ENCODE measurements at regions not wholly inside any gene's neighbourhood (a gene's known extent, or its start where the extent isn't known, plus 50 kb on each side); places are given as distances from the start of the nearest gene placed in this dataset.

- no peaks in the 10 kb centered on the region for H3K27me3 ChIP-seq (ENCODE audit: insufficient read depth, low read length)
- no peak overlapping the region for H3K27ac ChIP-seq (ENCODE audit: low read length)
- H3K4me1 ChIP-seq (ENCODE audit: insufficient read depth, low read length) = peaks cover 17% of the 10 kb centered on the region; the same call in 1 of the 2 replicates
- H3K36me3 ChIP-seq (ENCODE audit: insufficient read depth, low read depth, low read length) = no peaks in the 10 kb centered on the region
- no peak overlapping the region for H3K9ac ChIP-seq (ENCODE audit: low read depth, low read length)
- no peak overlapping the region for H3K4me3 ChIP-seq (ENCODE audit: low read length)
- no peaks in the 10 kb centered on the region for H3K9me3 ChIP-seq (ENCODE audit: insufficient read depth, low read depth, low read length)
Measured at GRCh38 chr1:163440090-163440489, 118.3 kb downstream of the NUF2 start.

GRCh38 chr1:163442231-163442879 is 120.6 kb downstream of the NUF2 start:
- Histone ChIP-seq H3K9me3 (ENCODE audit: insufficient read depth, low read depth, low read length) (no peaks in the 10 kb centered on the region), H3K4me1 (ENCODE audit: insufficient read depth, low read length) (peaks cover 17% of the 10 kb centered on the region; the same call in 1 of the 2 replicates), H3K4me3 (ENCODE audit: low read length) (no peak overlapping the region), H3K27me3 (ENCODE audit: insufficient read depth, low read length) (no peaks in the 10 kb centered on the region), H3K9ac (ENCODE audit: low read depth, low read length) (no peak overlapping the region), H3K27ac (ENCODE audit: low read length) (no peak overlapping the region), H3K36me3 (ENCODE audit: insufficient read depth, low read depth, low read length) (no peaks in the 10 kb centered on the region)

DNA sequence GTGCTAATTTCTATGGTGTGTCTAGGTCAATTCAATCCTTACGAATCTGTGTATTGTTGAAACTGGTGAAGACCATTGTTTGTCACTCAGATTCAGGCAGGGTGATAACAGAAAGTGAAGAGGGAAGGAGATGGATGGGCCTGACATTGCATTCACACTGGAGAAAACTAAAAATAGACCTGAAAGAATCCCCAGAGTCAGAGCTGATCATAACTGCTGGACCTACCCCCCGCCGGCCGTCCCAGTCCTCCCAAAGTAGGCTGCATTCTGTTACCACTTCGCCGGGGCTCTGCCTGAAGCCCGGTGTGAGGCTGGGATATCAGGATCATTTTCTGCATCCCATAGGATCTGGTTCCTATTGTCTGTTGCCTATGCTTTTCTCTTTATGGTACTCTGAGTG is 121.1 kb downstream of the NUF2 start:
- Histone ChIP-seq H3K36me3 (ENCODE audit: insufficient read depth, low read depth, low read length) (no peaks in the 10 kb centered on the region), H3K9ac (ENCODE audit: low read depth, low read length) (no peak overlapping the region), H3K4me1 (ENCODE audit: insufficient read depth, low read length) (peaks cover 17% of the 10 kb centered on the region; the same call in 1 of the 2 replicates), H3K4me3 (ENCODE audit: low read length) (no peak overlapping the region), H3K9me3 (ENCODE audit: insufficient read depth, low read depth, low read length) (no peaks in the 10 kb centered on the region), H3K27ac (ENCODE audit: low read length) (no peak overlapping the region), H3K27me3 (ENCODE audit: insufficient read depth, low read length) (no peaks in the 10 kb centered on the region)

DNA sequence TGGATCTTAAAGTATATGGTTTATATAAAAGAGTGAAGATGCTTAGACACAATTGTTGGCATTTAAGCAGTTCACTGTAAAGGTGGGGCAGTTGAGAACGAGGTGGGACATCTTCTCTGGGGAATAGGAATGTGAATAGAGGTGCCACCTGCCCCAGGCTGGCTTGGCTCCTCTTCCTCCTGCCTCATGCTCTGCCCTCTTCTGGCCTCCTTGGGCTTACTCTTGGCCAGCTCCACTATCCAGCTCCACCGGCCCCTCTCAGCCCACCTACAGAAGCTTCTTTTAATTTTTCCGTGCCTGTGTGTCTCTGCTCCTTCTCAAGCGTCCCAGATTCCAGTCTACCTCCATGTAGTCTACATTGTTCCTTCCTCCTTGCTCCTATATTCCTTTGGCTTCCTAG is 122.1 kb downstream of the NUF2 start:
- Histone ChIP-seq H3K9ac (ENCODE audit: low read depth, low read length) (no peak overlapping the region), H3K27ac (ENCODE audit: low read length) (no peak overlapping the region), H3K27me3 (ENCODE audit: insufficient read depth, low read length) (no peaks in the 10 kb centered on the region), H3K4me3 (ENCODE audit: low read length) (no peak overlapping the region), H3K4me1 (ENCODE audit: insufficient read depth, low read length) (peaks cover 17% of the 10 kb centered on the region; the same call in 1 of the 2 replicates), H3K9me3 (ENCODE audit: insufficient read depth, low read depth, low read length) (no peaks in the 10 kb centered on the region), H3K36me3 (ENCODE audit: insufficient read depth, low read depth, low read length) (no peaks in the 10 kb centered on the region)

- Histone ChIP-seq H3K4me1 (ENCODE audit: insufficient read depth, low read length) (peaks cover 17% of the 10 kb centered on the region; the same call in 1 of the 2 replicates), H3K4me3 (ENCODE audit: low read length) (no peak overlapping the region), H3K36me3 (ENCODE audit: insufficient read depth, low read depth, low read length) (no peaks in the 10 kb centered on the region), H3K9me3 (ENCODE audit: insufficient read depth, low read depth, low read length) (no peaks in the 10 kb centered on the region), H3K27ac (ENCODE audit: low read length) (no peak overlapping the region), H3K9ac (ENCODE audit: low read depth, low read length) (no peak overlapping the region), H3K27me3 (ENCODE audit: insufficient read depth, low read length) (no peaks in the 10 kb centered on the region)
Measured at GRCh38 chr1:163444665-163445064, 122.9 kb downstream of the NUF2 start.

- Histone ChIP-seq H3K36me3 (ENCODE audit: insufficient read depth, low read depth, low read length) (no peaks in the 10 kb centered on the region), H3K27me3 (ENCODE audit: insufficient read depth, low read length) (no peaks in the 10 kb centered on the region), H3K9ac (ENCODE audit: low read depth, low read length) (no peak overlapping the region), H3K27ac (ENCODE audit: low read length) (no peak overlapping the region), H3K9me3 (ENCODE audit: insufficient read depth, low read depth, low read length) (no peaks in the 10 kb centered on the region), H3K4me1 (ENCODE audit: insufficient read depth, low read length) (no peaks in the 10 kb centered on the region; the same call in 1 of the 2 replicates), H3K4me3 (ENCODE audit: low read length) (no peak overlapping the region)
Measured at GRCh38 chr1:163450986-163451385, 129.2 kb downstream of the NUF2 start.

GRCh38 chr1:163459539-163459938 is 137.8 kb downstream of the NUF2 start:
- Histone ChIP-seq H3K4me1 (ENCODE audit: insufficient read depth, low read length) (peaks cover 4% of the 10 kb centered on the region; the same call in 1 of the 2 replicates), H3K9ac (ENCODE audit: low read depth, low read length) (no peak overlapping the region), H3K27me3 (ENCODE audit: insufficient read depth, low read length) (no peaks in the 10 kb centered on the region), H3K27ac (ENCODE audit: low read length) (no peak overlapping the region), H3K9me3 (ENCODE audit: insufficient read depth, low read depth, low read length) (no peaks in the 10 kb centered on the region), H3K4me3 (ENCODE audit: low read length) (no peak overlapping the region), H3K36me3 (ENCODE audit: insufficient read depth, low read depth, low read length) (no peaks in the 10 kb centered on the region)

DNA sequence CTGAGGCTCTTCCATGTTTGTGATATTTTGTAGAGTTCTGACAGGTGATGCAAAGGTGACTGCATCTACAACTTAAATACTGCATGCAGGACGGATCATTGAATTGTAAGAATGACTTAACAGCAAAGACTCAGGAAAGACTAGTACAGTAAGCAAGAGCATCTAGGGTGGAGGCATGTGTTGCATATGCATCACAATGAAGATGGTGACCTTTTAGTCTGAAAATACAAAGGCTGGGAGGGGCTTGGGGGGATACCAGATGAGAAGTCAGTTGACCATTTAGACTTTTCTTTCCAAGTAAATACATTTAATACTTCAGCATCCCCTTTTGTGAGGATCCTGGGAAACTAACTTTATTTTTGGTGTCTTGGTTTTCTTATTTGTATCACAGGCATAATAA is 145.5 kb downstream of the NUF2 start:
- no peak overlapping the region for H3K9ac ChIP-seq (ENCODE audit: low read depth, low read length)
- H3K36me3 ChIP-seq (ENCODE audit: insufficient read depth, low read depth, low read length) = no peaks in the 10 kb centered on the region
- no peaks in the 10 kb centered on the region for H3K9me3 ChIP-seq (ENCODE audit: insufficient read depth, low read depth, low read length)
- peaks cover 8% of the 10 kb centered on the region; the same call in 1 of the 2 replicates for H3K4me1 ChIP-seq (ENCODE audit: insufficient read depth, low read length)
- H3K27me3 ChIP-seq (ENCODE audit: insufficient read depth, low read length) = no peaks in the 10 kb centered on the region
- no peak overlapping the region for H3K4me3 ChIP-seq (ENCODE audit: low read length)
- no peak overlapping the region for H3K27ac ChIP-seq (ENCODE audit: low read length)

DNA sequence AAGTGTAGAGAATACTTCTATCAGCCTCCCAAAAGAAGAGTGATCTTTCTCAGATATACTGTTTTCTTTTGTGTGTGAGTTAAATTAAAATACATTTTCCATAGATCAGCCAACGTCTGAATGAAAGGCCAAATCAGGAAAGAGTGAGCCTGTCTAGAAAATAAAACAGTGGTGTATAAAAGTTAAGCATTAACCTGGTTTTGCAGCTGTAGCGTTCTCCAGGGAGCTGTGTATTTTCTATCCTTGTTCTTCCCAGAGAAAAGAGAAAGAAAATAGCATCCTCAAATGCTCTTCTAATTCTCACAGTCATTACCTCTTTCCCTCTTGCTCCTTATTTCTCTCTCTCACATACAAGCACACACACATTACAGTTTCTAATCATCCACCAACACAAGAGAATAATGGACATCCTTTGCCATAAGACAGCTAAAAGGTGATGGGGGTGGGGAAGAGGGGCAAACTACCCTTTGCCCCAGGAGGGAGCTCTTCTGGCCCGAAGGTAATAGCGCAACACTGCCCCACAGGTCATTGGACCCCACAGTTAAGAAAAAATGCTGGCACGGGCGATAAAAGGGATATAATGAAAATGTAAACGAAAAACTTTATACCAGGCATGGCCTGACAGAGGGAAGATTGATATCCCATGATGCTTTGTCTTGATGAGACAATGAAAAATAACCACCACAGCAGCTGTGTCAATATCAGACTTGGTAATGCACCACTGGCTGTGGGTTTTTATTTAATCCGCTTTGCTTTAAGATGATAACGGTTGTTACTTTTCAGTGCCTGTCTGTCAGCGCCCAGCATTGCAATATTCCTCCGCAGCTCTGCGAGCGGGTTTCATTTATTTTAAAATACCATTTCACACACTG is 150.3 kb downstream of the NUF2 start:
- H3K27me3 ChIP-seq (ENCODE audit: insufficient read depth, low read length) = no peaks in the 10 kb centered on the region
- no peak overlapping the region for H3K27ac ChIP-seq (ENCODE audit: low read length)
- no peaks in the 10 kb centered on the region for H3K36me3 ChIP-seq (ENCODE audit: insufficient read depth, low read depth, low read length)
- no peak overlapping the region for H3K9ac ChIP-seq (ENCODE audit: low read depth, low read length)
- H3K4me1 ChIP-seq (ENCODE audit: insufficient read depth, low read length) = peaks cover 7% of the 10 kb centered on the region; the same call in 1 of the 2 replicates
- H3K4me3 ChIP-seq (ENCODE audit: low read length) = no peak overlapping the region
- no peaks in the 10 kb centered on the region for H3K9me3 ChIP-seq (ENCODE audit: insufficient read depth, low read depth, low read length)

GRCh38 chr1:163472651-163473248 is 151.0 kb downstream of the NUF2 start:
- Histone ChIP-seq H3K9me3 (ENCODE audit: insufficient read depth, low read depth, low read length) (no peaks in the 10 kb centered on the region), H3K9ac (ENCODE audit: low read depth, low read length) (no peak overlapping the region), H3K27ac (ENCODE audit: low read length) (no peak overlapping the region), H3K36me3 (ENCODE audit: insufficient read depth, low read depth, low read length) (no peaks in the 10 kb centered on the region), H3K4me1 (ENCODE audit: insufficient read depth, low read length) (no peaks in the 10 kb centered on the region), H3K27me3 (ENCODE audit: insufficient read depth, low read length) (no peaks in the 10 kb centered on the region), H3K4me3 (ENCODE audit: low read length) (no peak overlapping the region)

- no peaks in the 10 kb centered on the region for H3K4me1 ChIP-seq (ENCODE audit: insufficient read depth, low read length)
- H3K36me3 ChIP-seq (ENCODE audit: insufficient read depth, low read depth, low read length) = no peaks in the 10 kb centered on the region
- no peak overlapping the region for H3K9ac ChIP-seq (ENCODE audit: low read depth, low read length)
- H3K27ac ChIP-seq (ENCODE audit: low read length) = no peak overlapping the region
- H3K4me3 ChIP-seq (ENCODE audit: low read length) = no peak overlapping the region
- H3K27me3 ChIP-seq (ENCODE audit: insufficient read depth, low read length) = no peaks in the 10 kb centered on the region
- H3K9me3 ChIP-seq (ENCODE audit: insufficient read depth, low read depth, low read length) = peaks cover 21% of the 10 kb centered on the region
Measured at GRCh38 chr1:163477276-163477830, 155.6 kb downstream of the NUF2 start.

Data from iPS-20b (cell line).